ENCODE measurements at regions not wholly inside any gene's neighbourhood (a gene's known extent, or its start where the extent isn't known, plus 50 kb on each side); places are given as distances from the start of the nearest gene placed in this dataset.

GRCh38 chr3:177899275-177900067 lies 636.8 kb upstream of the KCNMB2 start:
- no peak for TF ChIP-seq POLR2AphosphoS5 (IDR thresholded peaks at IDR 0.05; ENCODE audit: borderline replicate concordance, low read depth, low read length)
- no peak for TF ChIP-seq EZH2 (IDR thresholded peaks at IDR 0.05)

Data from SK-N-MC (cell line).